OCI-LY3 (cell line): ENCODE measurements at regions not wholly inside any gene's neighbourhood (a gene's known extent, or its start where the extent isn't known, plus 50 kb on each side); places are given as distances from the start of the nearest gene placed in this dataset.

Source experiments
- H2AFZ ChIP-seq: fragments of 200-600, 300-600 bp; shearing (Covaris generic); 2 replicates; pipeline ENCODE4 v1.6.0; 2014; ENCODE audit warnings: antibody characterized with exemption, low read depth, low read length
- H3K27ac ChIP-seq: fragments of 200-600, 300-600 bp; sonication (generic); 2 replicates; pipeline ENCODE4 v1.5.1; 2014; ENCODE audit warnings: mild to moderate bottlenecking, low read length, moderate library complexity, mixed read lengths
- H3K27me3 ChIP-seq: fragments of 200-600, 300-600 bp; sonication (generic); 2 replicates; pipeline ENCODE4 v1.6.1; 2014; ENCODE audit warnings: low read depth, low read length, mixed read lengths
- H3K36me3 ChIP-seq: fragments of 200-600, 300-600 bp; sonication (generic); replicated peaks from 2 replicates; pipeline ENCODE3; 2014; ENCODE audit warnings: low read depth, low read length, mixed read lengths
- H3K4me1 ChIP-seq: fragments of 300-600, 200-600 bp; sonication (generic); 2 replicates; pipeline ENCODE4 v1.6.1; 2014; ENCODE audit warnings: low read length, mixed read lengths
- H3K4me2 ChIP-seq: fragments of 200-600, 300-600 bp; sonication (generic); 2 replicates; pipeline ENCODE4 v1.6.1; 2014; ENCODE audit warnings: low read length, mixed read lengths
- H3K4me3 ChIP-seq: fragments of 300-600, 200-600 bp; sonication (generic); 2 replicates; pipeline ENCODE4 v1.5.1; 2014; ENCODE audit warnings: antibody characterized with exemption, mild to moderate bottlenecking, low read length, moderate library complexity
- H3K79me2 ChIP-seq: fragments of 300-600, 200-600 bp; shearing (Covaris generic); 2 replicates; pipeline ENCODE4 v1.6.1; 2014; ENCODE audit warnings: mild to moderate bottlenecking, low read length, mixed read lengths
- H3K9ac ChIP-seq: fragments of 300-600, 200-600 bp; shearing (Covaris generic); 2 replicates; pipeline ENCODE4 v1.6.0; 2014; ENCODE audit warnings: mild to moderate bottlenecking, low read length, moderate library complexity
- H3K9me3 ChIP-seq: fragments of 200-600, 300-600 bp; shearing (Covaris generic); 2 replicates; pipeline ENCODE4 v1.6.1; 2014; ENCODE audit warnings: low read length, mixed read lengths; ENCODE audit not compliant: insufficient read depth
- H4K20me1 ChIP-seq: fragments of 200-600, 300-600 bp; sonication (generic); 2 replicates; pipeline ENCODE4 v1.6.1; 2016; ENCODE audit warnings: low read length, mixed read lengths; ENCODE audit not compliant: insufficient read depth
- CTCF ChIP-seq: fragments of 200-600, 300-600 bp; sonication (generic); IDR thresholded peaks from 2 replicates; pipeline ENCODE4 v1.5.1; 2014; ENCODE audit warnings: antibody characterized with exemption, low read length, low read depth
- EZH2phosphoT487 ChIP-seq: fragments of 200-600 bp; shearing (Covaris generic); IDR thresholded peaks from 2 replicates; pipeline ENCODE4 v1.6.1; 2018; ENCODE audit warnings: antibody characterized with exemption, mixed run types, low read depth

DNA sequence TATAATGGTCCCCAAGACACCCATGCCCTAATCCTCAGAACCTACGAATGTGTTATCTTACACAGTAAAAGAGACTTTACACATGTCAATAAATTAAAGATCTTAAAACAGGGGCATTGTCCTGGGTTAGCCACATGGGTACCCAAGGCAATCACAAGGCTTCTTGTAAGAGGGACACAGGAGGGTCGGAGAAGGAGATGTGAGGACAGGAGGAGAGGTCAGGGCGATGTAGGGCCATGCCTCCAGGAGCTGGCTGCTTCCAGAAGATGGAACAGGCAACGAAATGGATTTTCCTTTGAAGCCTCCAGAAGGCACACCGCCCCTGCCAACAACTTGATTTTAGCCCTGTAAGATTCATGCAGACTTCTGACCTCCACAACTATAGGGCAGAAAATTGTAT is 262.7 kb downstream of the MEX3B start:
- TF ChIP-seq EZH2phosphoT487 (no peak), CTCF (no peak)
- Histone ChIP-seq H3K9ac (no peak overlapping the region), H3K27ac (no peak overlapping the region), H4K20me1 (no peaks in the 10 kb centered on the region), H3K9me3 (no peaks in the 10 kb centered on the region), H3K36me3 (no peaks in the 10 kb centered on the region), H3K4me1 (no peaks in the 10 kb centered on the region), H2AFZ (no peak overlapping the region), H3K27me3 (peaks cover 48% of the 10 kb centered on the region), H3K4me2 (no peak overlapping the region), H3K79me2 (no peaks in the 10 kb centered on the region), H3K4me3 (no peak overlapping the region)

GRCh38 chr15:81781395-81781794 is 264.4 kb downstream of the MEX3B start:
- Histone ChIP-seq H3K4me3 (no peak overlapping the region), H3K27me3 (peaks cover 48% of the 10 kb centered on the region), H3K4me1 (no peaks in the 10 kb centered on the region), H4K20me1 (no peaks in the 10 kb centered on the region), H3K36me3 (no peaks in the 10 kb centered on the region), H3K4me2 (no peak overlapping the region), H2AFZ (no peak overlapping the region), H3K79me2 (no peaks in the 10 kb centered on the region), H3K9ac (no peak overlapping the region), H3K27ac (no peak overlapping the region), H3K9me3 (no peaks in the 10 kb centered on the region)
- TF ChIP-seq CTCF (no peak), EZH2phosphoT487 (no peak)

DNA sequence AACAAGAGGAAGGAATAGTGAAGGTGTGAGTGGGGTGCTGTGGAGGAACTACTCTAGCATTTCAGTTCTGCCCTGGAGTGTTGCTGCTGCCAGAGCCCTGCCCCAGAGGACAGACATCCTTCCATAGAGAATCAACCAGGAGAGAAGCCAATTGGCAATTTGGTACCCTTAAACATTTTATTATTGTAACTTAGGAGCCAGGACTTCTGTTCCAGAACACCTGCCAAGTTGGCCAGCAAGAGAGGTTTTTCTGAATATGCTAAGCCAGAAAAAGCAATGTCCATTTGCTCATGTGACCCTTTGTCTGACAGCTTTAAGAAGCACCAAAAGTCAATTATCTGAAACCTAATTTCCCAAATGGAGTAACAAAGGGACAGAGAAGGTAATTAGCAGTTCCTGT is 264.9 kb downstream of the MEX3B start:
- Histone ChIP-seq H4K20me1 (no peaks in the 10 kb centered on the region), H2AFZ (no peak overlapping the region), H3K4me1 (no peaks in the 10 kb centered on the region), H3K27ac (no peak overlapping the region), H3K9ac (no peak overlapping the region), H3K4me2 (no peak overlapping the region), H3K36me3 (no peaks in the 10 kb centered on the region), H3K4me3 (no peak overlapping the region), H3K27me3 (peaks cover 46% of the 10 kb centered on the region), H3K9me3 (no peaks in the 10 kb centered on the region), H3K79me2 (no peaks in the 10 kb centered on the region)
- TF ChIP-seq CTCF (no peak), EZH2phosphoT487 (no peak)

DNA sequence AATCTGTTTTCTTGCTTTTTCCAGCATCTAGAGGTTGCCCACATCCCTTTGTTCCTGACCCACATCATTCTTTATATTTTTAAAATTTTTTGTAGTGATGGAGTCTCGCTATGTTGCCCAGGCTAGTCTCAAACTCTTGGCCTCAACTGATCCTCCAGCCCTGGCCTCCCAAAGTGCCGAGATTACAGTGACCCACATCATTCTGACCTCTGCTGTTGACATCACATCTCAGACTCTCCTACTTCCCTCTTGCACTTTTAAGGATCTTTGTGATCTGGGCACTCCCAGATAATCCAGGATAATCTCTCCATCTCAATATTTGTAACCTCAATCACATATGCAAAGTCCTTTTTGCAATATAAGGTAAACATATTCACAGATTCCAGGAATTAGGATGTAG is 266.6 kb downstream of the MEX3B start:
- H3K4me3 ChIP-seq, result no peak overlapping the region
- H3K9ac ChIP-seq, result no peak overlapping the region
- H3K9me3 ChIP-seq, result no peaks in the 10 kb centered on the region
- TF ChIP-seq EZH2phosphoT487, result no peak
- TF ChIP-seq CTCF, result no peak
- no peaks in the 10 kb centered on the region for H4K20me1 ChIP-seq
- no peaks in the 10 kb centered on the region for H3K36me3 ChIP-seq
- H3K4me2 ChIP-seq, result no peak overlapping the region
- H2AFZ ChIP-seq, result no peak overlapping the region
- no peaks in the 10 kb centered on the region for H3K79me2 ChIP-seq
- no peaks in the 10 kb centered on the region for H3K4me1 ChIP-seq
- H3K27ac ChIP-seq, result no peak overlapping the region
- peaks cover 38% of the 10 kb centered on the region for H3K27me3 ChIP-seq
